GM19395 (cell line): ENCODE measurements at regions not wholly inside any gene's neighbourhood (a gene's known extent, or its start where the extent isn't known, plus 50 kb on each side); places are given as distances from the start of the nearest gene placed in this dataset.

ENCODE experiments used
- ATAC-seq: cut with Tn5 transposase; IDR thresholded peaks from one replicate; pipeline ENCODE4 v1.9.1; 2021; ENCODE audit warnings: mild to moderate bottlenecking, moderate library complexity; ENCODE audit not compliant: unreplicated experiment

DNA sequence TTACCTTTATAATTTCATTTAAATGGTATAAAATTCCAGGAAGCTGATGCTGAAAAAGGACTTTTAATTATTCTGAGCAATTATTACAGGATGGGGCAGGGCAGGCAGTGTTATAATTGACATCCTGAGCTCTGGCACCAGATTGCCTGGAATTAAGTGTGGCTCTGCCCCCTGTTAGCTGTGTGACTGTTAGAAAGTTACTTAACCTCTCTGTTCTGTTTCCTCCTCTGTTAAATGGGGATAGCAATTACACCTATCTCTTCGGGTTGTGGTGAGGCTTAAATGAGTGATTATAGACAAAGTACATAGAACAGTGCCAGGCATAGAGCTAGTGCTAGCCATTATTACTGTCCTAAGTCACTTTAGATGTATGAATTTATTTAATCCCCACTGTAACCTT lies 327.3 kb downstream of the SMAD2 start:
- no peak for ATAC-seq

DNA sequence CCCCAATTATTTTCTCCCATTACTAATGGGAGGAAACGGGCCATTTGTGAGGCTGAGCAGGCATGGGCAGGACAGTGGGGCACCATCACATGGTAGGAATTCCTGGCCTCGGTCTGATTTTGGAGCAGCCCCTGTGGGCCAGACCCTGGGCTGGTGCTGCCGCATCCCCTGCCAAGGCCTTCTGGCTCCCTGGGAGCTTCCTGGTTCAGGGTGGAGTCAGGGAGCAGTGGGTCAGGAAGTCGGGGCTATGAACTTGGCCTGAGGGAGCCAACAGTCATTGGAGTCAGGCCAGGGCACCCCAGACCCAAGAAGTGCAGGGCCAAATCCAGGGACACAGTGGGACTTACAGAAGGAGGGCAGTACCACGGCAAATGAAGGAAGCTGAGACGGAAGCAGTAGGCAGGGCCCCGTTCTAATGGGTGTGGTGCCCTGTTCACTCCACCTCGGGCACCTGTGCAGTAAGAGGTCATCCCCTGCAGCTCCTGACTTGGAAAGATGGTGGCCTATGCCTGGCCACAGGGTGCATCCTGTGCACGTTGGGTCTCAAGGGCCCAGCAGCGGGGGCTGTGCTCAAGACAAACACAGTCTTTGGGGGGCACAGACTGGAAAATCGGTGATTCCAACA lies 328.1 kb downstream of the SMAD2 start:
- no peak for ATAC-seq

DNA sequence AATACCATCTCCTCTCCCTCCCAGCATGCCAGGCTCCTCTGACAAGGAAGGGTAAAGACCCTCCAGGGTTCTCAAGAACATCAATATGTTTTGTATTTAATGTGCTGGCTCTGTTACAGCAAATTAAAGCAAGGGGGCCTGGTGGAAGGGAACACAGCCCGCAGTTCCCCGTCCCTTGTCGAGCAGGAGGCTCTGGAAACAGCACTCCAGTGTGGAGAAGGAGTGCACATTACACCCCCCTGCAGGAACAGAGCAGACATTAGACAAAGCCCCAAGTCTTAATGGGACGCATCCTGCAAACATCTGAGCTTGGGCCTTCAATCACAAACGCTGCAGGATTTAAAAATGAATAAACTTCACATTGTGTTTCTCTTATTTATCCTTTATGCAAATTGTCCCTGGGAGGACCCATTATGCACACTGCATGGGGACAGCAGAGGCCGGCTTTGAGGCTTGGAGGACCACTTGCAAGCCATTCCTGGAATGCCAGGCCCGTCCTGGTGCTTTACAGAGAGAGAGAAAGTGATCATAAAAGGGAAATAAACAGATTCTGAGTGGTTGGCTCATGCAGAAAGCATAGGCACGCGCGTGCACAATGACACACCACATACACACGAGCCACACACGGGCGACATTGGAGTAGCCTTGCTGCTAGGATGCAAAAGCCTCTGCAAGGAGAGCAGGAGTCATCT lies 328.7 kb downstream of the SMAD2 start:
- ATAC-seq = no peak

DNA sequence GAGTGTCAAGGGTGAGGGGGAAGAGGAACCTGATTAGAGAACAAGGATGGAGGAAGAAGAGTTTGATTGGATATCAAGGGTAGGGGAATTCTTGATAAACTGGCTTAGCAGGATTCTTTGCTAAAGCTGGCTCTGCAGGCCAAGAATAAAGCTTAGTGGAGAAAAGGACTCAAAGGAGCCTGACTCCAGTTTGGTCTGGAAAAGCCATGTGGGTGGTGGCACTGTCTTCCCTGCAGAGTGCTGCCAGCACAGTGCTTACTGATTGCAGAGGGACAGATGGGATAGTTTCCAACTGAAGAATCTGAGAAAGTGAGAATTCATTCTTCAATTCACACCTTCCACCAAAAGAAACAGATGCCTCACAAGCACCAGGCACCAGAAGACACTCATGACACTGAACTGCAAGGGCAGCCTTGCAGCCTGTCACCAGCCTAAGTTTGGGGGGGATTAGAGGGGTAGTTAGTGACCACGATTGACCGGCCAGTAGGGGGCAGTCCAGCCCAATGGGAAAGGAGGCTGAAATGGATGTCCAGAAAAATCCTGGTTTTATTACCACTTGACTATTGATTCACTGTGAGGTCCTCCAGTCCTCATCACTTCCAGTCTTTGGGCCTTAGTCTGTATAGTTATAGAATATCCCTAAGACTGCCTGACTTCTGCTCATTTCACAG lies 334.5 kb downstream of the SMAD2 start:
- ATAC-seq = no peak

DNA sequence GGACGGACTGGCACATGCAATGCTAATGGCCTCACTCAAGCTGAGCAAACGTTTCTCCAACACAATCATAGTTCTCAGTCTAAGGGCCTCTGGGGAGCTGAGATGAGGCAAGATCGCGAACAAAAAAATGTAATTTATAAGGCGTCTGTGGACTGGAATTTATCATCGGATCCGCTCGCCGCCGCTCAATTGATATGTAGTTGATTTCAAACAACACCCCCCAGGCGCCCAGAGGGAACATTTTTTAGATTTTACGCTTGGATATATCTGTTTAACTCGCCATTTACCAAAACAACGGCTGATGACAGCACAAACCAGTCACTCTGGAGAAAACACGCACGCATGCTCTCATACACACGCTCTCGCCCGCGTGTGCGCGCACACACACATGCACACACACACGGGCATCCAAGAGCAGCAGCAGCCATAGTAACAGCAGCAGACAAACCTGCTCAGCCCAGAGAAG lies 335.8 kb downstream of the SMAD2 start:
- no peak for ATAC-seq

DNA sequence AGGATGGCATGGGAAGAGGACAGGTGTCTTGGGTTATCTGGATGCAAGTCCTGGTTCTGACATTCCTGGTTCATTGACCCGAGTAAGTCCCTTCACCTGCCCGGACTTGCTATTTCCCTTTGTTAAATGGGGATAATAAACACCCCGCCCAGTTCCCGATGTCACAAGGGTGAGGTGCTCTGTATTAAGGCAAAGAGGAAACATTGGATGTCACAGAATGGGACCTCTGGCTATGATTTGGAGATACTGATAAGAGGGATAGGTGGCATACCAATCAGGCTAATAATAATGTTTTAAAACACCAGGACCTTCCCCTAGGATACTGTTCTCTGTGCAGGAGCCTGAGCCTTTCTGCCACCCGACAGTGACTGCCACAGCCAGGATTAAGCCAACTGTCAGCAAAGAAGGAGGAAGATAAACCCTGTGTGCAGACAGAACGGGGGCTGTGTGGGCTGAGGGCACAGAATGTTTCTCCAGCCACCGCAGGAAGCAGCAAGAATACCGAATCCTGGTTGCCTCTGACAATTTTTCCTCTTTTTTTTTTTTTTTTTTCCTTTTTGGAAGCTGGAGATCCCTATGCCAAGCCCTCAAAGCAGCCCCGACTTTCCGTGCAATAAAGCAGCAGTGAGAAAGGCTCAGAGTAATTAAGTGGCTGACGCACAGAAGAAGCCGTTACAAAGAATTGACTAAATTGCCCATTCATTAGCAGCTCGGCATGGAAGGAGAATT lies 336.6 kb downstream of the SMAD2 start:
- no peak for ATAC-seq

DNA sequence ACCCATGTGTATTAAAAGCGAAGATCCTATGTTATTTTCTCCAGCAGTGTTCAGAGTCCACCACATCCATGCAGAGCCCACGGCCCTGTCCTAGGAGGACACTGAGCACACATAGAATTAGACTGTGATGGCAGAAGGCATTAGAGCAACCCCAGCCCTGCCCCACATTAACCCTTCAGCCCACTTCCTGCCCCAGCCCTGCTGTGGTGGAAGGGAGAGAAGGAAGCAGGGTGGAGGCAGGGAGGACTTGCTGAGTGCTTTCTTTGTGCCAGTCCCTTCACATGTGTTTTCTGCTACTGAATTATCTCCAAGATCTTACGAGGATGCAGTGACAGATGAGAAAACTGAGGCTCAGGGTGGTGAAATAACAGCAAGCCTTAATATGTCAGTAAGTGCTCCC lies 339.0 kb downstream of the SMAD2 start:
- ATAC-seq = no peak

DNA sequence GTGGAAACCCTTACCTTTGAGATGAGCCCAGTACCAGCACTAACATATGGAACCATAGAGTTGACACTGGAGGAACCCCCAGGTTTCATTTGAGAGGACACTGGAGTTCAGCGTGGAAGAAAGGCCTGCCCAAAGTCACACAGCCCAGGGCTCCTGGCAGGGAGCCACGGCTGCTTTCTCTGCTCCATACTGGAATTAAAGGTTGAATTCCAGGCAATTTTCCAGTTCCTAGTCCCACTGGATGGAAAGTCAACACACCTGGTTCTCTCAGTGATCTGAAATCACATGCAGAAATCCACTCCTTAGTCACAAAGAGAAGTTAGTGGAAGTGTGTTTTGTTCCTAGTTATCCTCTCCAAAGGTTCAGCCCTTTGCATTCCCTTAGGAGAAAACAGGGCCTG lies 336.1 kb upstream of the SKOR2 start:
- ATAC-seq = no peak

DNA sequence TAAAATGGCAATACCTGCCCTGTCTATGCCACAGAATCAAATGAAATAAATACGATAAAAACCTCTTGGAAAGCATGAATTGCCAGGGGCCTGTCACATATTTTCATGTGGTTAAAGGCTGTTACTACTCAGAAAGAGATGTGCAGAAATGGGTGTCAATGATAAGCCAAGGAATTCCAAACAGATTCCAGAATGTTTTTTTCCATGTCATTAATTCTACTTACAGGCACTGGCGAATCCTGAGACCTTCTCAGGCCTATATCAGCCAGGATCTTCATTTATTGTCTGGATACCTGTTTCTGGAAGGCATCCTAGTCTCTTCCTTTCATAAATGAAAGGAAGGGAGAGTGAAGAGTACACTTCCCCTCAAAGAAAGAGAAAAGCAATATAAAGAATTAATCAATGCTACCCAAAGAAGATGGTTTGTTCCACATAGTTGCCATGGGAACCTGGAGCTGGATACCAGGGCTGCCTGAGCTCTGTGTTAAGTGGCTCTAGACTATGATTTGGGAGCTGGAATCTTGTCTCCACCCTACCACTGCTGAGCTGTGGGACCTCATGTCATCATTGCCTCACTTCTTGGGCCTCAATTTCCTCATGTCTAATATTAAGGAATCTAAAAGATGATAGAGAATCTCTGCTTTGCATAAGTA lies 335.1 kb upstream of the SKOR2 start:
- ATAC-seq = no peak

DNA sequence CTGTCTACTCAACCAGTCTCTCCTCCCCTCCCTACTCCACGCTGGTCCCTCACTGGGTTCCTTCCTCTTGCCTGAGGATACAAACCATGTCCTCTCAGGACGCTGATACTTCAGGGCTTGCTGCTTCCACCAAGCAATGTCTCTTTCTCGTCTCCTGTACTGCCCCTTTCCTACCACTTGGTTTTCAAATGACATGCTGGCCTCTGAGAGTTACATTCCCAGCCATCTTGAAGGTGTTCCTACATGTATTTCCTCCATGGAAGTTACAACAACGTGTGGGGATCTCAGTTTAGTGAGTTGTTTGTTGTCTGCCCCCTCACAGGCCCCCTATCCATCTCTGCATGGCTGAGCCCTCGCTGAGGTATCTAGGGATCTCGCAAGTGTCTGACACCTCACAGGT lies 334.5 kb upstream of the SKOR2 start:
- no peak for ATAC-seq

DNA sequence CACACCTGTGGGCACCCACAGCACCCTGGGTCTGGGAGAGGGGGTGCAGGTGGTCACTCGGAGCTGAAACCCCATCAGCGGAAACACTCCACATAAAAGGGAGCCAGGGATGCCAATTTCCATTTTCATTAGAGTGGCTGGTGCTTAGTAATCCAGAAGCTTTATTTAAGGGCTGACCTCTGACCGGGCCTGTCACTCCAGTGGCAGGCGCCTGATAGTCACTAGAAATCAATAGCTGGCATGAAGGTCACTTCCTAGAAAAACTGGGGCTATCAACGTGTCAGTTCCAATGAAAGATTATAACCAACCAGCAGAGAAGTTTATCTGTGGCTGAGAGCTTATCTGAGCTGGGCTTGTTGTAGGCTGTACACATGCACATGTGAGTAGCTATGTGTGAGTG lies 333.7 kb upstream of the SKOR2 start:
- ATAC-seq = no peak

DNA sequence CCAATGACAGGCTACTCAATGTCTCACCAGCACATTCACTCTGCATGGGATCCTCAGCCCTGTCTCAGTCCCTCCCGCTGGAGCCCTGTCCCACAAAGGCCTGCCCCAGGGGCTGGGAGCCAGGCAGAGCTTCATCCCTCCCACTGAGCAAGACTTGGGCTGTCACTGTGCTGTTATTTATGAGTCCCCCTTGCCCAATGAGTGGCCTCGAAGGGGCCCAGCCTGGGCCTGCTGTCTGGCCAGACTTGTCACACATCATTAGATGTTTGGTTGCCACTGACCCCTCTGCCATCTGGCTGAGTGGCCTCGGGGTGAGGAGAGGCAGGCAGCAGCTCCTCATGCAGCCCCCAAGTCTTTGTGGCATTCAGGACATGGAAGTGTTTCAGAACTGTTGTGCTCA lies 330.6 kb upstream of the SKOR2 start:
- ATAC-seq = no peak

DNA sequence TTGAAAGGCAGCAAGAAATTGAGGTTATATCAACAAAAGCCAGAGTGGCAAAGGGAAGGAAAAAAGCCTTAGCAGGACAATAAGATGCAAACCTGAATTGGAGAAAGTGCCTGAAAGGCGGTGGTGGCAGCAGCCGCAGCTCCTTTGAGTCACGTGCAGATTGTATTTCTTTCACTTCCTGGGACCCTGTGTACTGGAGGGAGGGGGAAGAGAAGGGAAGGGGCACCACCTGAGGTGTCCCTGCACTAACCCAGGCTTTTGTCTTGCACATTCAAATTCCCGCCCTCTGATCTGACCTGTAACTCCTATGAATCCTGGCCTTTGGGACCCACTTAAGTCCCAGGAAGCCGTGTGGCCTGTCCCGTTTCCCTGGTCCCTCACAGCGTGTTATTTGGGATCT lies 326.1 kb upstream of the SKOR2 start:
- ATAC-seq = no peak

DNA sequence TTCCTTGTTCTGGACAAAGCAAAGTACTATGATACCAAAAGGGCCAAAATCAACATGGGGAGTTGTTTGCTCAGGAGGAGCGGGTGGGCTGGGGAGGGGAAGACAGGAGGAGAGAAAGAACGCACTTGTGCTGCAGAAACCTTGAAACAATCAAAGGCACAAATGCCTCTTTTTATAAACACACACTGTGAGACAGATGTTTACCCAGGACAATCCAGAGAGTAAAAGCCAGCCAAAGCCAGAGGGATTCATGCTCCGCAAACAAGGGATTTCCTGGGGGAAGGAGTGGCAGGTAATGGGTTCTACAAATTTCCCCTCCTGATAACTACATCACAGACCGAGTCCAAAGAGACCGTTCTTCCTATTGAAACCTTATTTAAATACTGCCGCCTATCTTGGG lies 323.5 kb upstream of the SKOR2 start:
- no peak for ATAC-seq

DNA sequence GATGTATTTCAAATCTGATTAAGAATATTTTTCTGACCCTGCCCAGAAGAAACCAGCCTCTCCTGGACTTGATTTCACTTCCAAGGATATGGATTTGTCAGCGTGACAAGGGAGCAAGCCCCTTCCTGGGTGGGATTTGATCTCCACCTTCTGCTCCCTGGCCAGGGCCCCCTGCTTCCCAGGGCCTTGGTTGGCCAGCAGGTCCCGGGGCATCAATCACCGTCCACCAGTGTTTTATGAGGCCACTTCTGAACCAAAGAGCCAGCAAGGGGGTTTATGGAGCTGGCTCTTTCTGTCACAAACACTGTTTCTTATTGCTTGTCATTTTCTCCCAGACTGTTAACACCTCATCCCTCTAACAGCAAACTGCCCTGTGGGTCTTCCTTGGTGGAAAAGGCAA lies 320.5 kb upstream of the SKOR2 start:
- no peak for ATAC-seq

DNA sequence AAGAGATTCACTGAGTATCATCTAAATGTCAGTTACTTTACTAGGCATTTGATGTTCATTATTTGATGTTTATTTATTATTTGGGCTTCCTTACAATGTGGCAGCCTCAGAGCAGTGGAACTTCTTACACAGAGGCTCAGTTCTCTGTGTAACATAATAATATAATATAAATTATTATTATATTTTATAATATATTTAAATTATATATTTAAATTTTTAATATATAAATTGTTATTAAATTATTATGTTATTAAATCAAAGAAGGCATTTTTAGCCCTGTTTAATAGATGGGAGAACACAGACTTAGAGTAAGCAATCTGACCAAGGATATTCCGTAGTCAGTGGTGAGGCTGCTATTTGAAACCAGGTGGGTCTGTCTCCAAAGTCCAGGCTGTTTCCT lies 315.3 kb upstream of the SKOR2 start:
- no peak for ATAC-seq

DNA sequence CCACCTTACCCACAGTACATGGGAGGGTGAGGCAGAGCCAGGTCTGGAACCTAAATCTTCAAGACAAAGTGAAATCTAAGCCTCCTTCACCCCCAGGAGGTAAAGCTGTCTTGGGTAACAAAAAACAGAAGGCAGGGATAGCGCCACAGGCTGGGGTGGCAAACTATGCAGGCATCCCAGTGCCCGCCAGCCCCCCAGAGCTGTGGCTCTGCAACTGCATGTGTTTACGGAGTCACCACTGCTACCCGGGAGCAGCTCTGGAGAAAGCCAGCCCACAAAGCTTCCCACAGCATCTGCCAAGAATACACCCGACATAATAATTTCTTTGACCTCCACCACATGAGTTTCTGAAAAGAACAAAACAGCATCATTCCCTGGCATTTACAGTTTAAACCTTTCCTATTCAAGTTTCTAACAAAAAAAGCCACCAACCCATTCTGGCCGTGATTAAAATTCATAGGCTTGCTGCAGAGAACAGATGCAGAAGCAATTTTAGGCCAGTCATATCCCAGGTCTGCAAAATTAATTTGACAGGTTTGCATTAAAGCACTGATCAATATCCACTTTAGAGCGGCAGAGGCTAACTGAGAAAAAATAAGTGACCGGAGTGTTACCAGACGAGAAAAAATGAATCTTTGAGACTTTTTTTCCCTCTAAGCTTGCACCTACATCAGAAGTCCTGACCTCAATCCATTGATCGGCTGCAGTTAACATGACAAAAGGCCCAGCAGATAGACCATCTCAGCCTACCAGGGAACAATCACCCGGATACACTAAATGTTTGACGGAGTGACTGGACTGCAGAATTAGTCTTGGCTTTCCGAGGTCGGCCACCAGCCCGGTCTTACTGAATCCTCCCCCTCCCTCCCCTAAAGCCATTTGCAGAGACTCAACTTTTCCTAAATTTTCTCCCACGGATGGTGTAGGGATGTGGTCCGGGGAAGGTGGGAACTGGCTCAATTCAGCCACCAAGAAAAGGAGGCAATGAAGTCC lies 309.6 kb upstream of the SKOR2 start:
- ATAC-seq = no peak

DNA sequence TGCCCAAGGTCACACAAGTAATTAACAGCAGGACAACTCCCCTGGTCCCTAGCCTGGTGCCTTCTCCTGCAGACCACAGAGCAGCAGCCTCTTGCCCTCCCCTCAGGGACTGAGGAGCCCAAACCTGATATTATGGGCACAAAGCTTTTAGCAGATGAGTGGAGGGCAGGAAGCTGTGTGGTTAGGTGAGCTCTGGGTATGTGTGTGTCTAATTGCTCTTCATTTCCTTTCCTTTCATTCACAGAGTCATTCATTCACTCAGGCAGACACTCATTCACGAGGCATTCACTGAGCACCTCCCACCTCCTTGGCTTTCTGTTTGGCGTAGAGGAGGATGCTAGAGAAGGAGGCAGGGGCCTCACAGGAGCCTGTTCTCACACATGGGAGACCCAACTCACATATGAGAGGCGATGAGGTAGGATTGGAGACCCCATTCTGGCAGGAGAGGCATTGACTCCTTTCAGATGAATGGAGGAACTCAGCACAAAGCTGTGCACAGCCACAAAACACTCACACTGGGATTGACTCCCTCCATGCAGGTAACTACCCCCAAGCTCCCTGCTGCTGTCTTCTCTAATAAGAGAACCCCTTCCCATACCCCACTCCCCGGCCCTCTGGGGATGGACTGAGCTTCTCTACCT lies 306.8 kb upstream of the SKOR2 start:
- peak; percentile 93 for ATAC-seq

DNA sequence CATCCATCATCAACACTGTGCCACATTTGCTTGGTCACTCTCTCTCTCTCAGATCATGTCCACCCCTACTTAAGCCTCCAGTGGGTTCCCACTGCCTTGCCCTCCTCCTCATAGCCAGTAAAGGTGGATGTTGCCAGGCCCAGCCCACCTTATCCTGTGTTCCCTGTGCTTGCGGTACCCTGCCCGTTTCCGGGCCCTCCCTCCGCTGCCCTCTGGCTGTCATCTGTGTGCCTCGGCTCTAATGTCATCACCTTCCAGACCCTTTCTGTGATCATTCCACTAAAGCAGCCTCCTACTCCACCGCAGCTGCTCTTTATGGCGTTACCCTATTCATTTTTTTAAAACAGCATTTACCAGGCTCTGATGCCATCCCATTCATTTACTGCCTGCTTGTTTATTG lies 305.7 kb upstream of the SKOR2 start:
- no peak for ATAC-seq

DNA sequence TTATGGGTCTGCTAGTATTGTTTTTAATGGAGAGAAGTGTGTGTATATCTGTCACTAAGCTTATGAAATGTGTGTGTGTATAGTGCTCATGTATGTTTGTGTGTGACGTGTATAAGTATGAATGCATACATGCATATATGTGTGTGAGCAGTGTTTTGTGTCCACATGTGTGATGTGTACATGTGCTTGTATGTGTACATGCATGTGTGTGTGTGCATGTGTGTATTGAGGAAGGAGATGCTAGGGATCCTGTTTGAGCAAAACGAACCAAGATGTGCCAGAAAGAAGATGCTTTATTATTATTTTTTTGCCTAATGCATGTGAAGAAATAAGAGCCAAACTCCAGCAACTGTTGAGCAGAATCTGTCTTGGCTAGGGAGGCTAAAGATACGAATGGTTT lies 301.3 kb upstream of the SKOR2 start:
- no peak for ATAC-seq
